ENCODE measurements at regions not wholly inside any gene's neighbourhood (a gene's known extent, or its start where the extent isn't known, plus 50 kb on each side); places are given as distances from the start of the nearest gene placed in this dataset.

DNA sequence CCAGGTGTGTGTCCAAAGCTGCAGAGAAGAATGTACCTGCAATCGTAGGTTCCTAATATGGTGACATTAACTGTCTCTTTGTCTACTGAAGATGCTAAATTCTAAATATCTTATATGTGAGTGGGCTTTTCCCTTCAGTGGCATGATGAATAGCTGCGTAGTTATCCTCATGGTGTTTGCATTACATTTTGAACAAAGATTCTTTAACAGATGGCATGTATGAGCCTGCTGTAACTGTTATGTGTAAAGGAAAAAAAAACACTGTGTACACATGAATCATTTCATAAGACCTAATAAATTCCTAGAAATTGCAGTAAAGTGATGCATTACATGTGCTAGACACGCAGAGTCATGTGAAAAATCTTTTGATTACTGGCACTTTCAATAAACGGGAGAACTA is 288.0 kb downstream of the SH2D1A start:
- TF ChIP-seq, protein P1, sequence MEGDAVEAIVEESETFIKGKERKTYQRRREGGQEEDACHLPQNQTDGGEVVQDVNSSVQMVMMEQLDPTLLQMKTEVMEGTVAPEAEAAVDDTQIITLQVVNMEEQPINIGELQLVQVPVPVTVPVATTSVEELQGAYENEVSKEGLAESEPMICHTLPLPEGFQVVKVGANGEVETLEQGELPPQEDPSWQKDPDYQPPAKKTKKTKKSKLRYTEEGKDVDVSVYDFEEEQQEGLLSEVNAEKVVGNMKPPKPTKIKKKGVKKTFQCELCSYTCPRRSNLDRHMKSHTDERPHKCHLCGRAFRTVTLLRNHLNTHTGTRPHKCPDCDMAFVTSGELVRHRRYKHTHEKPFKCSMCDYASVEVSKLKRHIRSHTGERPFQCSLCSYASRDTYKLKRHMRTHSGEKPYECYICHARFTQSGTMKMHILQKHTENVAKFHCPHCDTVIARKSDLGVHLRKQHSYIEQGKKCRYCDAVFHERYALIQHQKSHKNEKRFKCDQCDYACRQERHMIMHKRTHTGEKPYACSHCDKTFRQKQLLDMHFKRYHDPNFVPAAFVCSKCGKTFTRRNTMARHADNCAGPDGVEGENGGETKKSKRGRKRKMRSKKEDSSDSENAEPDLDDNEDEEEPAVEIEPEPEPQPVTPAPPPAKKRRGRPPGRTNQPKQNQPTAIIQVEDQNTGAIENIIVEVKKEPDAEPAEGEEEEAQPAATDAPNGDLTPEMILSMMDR (IDR thresholded peaks at IDR 0.05; ENCODE audit: low read length) = no peak
- TF ChIP-seq EZH2 (IDR thresholded peaks at IDR 0.05; ENCODE audit: borderline replicate concordance, low read length) = no peak
